ENCODE measurements at regions not wholly inside any gene's neighbourhood (a gene's known extent, or its start where the extent isn't known, plus 50 kb on each side); places are given as distances from the start of the nearest gene placed in this dataset.

DNA sequence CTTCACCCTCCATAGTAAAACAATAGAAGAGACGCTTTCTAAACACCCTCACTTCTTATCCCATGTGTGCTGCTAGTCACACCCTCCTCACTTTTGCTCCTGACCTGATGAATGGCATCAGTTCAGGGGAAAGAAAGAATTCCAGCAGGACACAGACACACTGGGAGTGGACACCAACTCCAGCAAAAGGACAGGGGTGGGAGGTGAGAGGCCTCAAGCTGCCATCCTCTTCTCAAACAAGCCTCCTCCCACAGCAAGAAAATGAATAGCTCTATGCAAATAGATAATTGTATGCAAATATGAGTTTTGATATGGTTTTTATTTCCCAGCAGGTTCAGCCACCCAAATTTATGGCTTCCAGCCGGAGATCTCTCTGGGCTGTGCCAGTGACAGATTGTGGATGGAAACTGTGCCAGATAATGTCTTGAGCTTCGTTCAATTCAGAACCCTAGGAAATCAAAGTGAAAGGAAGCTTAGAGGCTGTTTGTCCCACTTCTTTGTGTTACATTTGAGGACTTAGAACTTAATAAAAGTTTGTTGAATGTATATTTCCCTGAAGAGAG, 209.3 kb upstream of the PPP2R3A start:
- no peak for TF ChIP-seq YY1 (IDR thresholded peaks at IDR 0.05; ENCODE audit: insufficient read depth, insufficient read length)
- no peak for TF ChIP-seq ZNF274 (IDR thresholded peaks at IDR 0.05; ENCODE audit: low read depth, low read length)
- no peak for TF ChIP-seq SUZ12 (IDR thresholded peaks at IDR 0.05; ENCODE audit: extremely low read depth, insufficient read depth, insufficient read length)

Measured in NT2/D1 (cell line).